ENCODE measurements at regions not wholly inside any gene's neighbourhood (a gene's known extent, or its start where the extent isn't known, plus 50 kb on each side); places are given as distances from the start of the nearest gene placed in this dataset.

- TF ChIP-seq CTCF (IDR thresholded peaks at IDR 0.05) (no peak), POLR2AphosphoS5 (IDR thresholded peaks at IDR 0.05) (no peak), POLR2A (IDR thresholded peaks at IDR 0.05; ENCODE audit: low read depth) (no peak), EP300 (IDR thresholded peaks at IDR 0.05) (no peak)
Measured at GRCh38 chr14:101103321-101103901, 199.9 kb upstream of the RTL1 start.
